ENCODE measurements at regions not wholly inside any gene's neighbourhood (a gene's known extent, or its start where the extent isn't known, plus 50 kb on each side); places are given as distances from the start of the nearest gene placed in this dataset.

- no peaks in the 10 kb centered on the region for H3K4me1 ChIP-seq (replicated peaks in 1 of 2)
- no peaks in the 10 kb centered on the region for H3K27me3 ChIP-seq
- TF ChIP-seq POLR2A (IDR thresholded peaks at IDR 0.05): no peak
- no peak for TF ChIP-seq CTCF (IDR thresholded peaks at IDR 0.05)
- no peaks in the 10 kb centered on the region for H3K9me3 ChIP-seq (replicated peaks in 1 of 3)
- no peak overlapping the region for H3K4me3 ChIP-seq
- H3K36me3 ChIP-seq (replicated peaks in 1 of 2): no peaks in the 10 kb centered on the region
- H3K27ac ChIP-seq: no peak overlapping the region
- intact Hi-C loops (cut with DNase I): no loop called here
- DNase-seq: no peak
- 74 to 80% (median 75%) methylated on average over 3 of the region's 3 CpGs for WGBS, 4 donors
Observed at GRCh38 chr2:220707261-220707660, 864.8 kb downstream of the EPHA4 start.

GRCh38 chr2:220708366-220708765 lies 863.7 kb downstream of the EPHA4 start:
- TF ChIP-seq POLR2A (IDR thresholded peaks at IDR 0.05) (no peak), CTCF (IDR thresholded peaks at IDR 0.05) (no peak)
- Histone ChIP-seq H3K27me3 (no peaks in the 10 kb centered on the region), H3K36me3 (replicated peaks in 1 of 2) (no peaks in the 10 kb centered on the region), H3K27ac (no peak overlapping the region), H3K9me3 (replicated peaks in 1 of 3) (no peaks in the 10 kb centered on the region), H3K4me3 (no peak overlapping the region), H3K4me1 (replicated peaks in 1 of 2) (no peaks in the 10 kb centered on the region)
- 70 to 84% (median 79%) methylated on average over 3 of the region's 3 CpGs for WGBS, 4 donors
- intact Hi-C loops (cut with DNase I): no loop called here
- DNase-seq: no peak

GRCh38 chr2:220717283-220717682 lies 854.8 kb downstream of the EPHA4 start:
- 87 to 96% (median 90%) methylated on average over 3 of the region's 3 CpGs for WGBS, 4 donors
- H3K4me3 ChIP-seq: no peak overlapping the region
- intact Hi-C loops (cut with DNase I): no loop called here
- peaks cover 5% of the 10 kb centered on the region for H3K27me3 ChIP-seq
- no peak for DNase-seq
- no peaks in the 10 kb centered on the region for H3K4me1 ChIP-seq (replicated peaks in 1 of 2)
- no peak overlapping the region for H3K27ac ChIP-seq
- no peaks in the 10 kb centered on the region for H3K36me3 ChIP-seq (replicated peaks in 1 of 2)
- TF ChIP-seq POLR2A (IDR thresholded peaks at IDR 0.05) (no peak), CTCF (IDR thresholded peaks at IDR 0.05) (no peak)
- H3K9me3 ChIP-seq (replicated peaks in 1 of 3): no peaks in the 10 kb centered on the region

- Histone ChIP-seq H3K4me1 (replicated peaks in 1 of 2) (no peaks in the 10 kb centered on the region), H3K4me3 (no peak overlapping the region), H3K27me3 (no peaks in the 10 kb centered on the region), H3K9me3 (replicated peaks in 1 of 3) (peaks cover 0 to 3% (median 0%) of the 10 kb centered on the region in 3 donors), H3K36me3 (replicated peaks in 1 of 2) (no peaks in the 10 kb centered on the region), H3K27ac (no peak overlapping the region)
- DNase-seq: no peak
- no peak for TF ChIP-seq CTCF (IDR thresholded peaks at IDR 0.05)
- TF ChIP-seq POLR2A (IDR thresholded peaks at IDR 0.05): no peak
- 57 to 66% (median 61%) methylated on average over 4 of the region's 4 CpGs for WGBS, 4 donors
- intact Hi-C loops (cut with DNase I): no loop called here
Observed at GRCh38 chr2:220736778-220737177, 835.3 kb downstream of the EPHA4 start.
